NCI-H524 treated with DMSO at 0.1 percent for 48 hours (cell line): ENCODE measurements at regions not wholly inside any gene's neighbourhood (a gene's known extent, or its start where the extent isn't known, plus 50 kb on each side); places are given as distances from the start of the nearest gene placed in this dataset.
"Not testable (repeated sequence)": the region's sequence is repeated elsewhere in the genome, so short reads cannot be mapped to it uniquely, and the experiment has no call there.

Experiments
- DNase-seq: peaks from one replicate; lab custom pipeline; 2025; lab: John Stamatoyannopoulos, UW

DNA sequence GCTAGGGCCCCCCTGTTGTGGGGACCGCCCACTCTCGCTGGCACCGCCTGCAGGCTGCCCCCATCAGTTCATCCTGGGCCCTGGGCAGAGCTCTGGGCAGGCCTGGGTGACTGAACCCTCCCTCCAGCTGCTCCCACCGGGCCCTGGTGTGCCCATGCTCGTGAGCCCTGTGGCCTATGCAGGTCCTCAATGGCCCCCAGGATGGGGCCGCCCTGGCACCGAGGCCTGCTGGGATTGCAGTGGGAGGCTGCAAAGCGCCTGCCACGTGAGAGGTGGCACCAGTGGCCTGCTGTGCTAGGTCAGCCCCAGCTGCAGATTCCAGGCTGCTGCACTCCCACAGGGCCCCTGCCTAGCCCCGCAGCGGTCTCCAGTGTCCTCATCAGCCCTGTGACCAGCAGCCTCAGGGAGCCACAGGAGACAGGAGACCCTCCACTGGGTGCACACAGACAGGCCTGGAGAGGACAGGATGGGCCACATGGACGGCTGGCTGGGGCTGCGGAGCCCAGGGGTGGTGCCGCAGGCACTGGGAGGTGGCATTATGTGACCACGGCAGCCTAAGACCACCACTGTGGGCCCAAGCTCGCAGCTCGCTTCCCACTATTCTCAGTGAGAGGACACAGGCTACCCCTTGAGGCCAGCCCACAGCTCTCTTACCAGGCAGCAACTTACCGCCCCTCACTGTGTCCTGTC lies 199.4 kb downstream of the BCR start:
- DNase-seq: not testable (repeated sequence)

DNA sequence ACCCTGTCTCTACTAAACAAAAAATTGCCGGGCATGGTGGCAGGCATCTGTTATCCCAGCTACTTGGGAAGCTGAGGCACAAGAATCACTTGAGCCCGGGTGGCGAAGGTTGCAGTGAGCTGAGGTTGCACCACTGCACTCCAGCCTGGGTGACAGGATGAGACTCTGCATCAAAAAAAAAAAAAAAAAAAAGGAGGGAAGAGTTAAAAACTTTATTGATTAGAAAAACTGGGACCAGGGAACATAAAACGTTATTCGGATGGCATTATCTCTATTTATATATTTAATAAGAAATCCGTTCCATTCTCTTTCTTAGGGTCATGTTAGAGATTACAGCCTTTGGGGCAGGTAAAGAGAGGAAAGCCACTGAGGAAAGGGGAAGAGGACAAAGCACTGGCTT lies 197.5 kb downstream of the BCR start:
- no peak for DNase-seq

DNA sequence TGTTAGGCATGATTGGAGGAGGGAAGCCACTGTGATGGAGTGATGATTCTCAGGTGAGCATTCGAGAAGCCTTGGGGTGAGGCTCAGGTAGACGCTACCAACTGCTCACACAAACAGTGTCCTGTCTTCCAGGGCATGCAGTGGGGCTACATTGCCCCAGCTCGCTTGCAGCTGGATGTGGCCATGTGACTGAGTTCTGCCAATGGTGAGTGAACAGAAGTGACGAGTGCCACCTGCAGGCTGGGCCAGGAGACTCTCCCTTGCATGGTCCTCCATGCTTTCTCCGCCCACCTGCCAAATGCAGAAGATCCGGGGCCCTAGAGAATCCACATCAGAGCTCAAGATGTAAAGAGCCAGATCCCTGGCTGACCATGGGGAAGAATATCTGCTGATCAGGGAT lies 195.9 kb downstream of the BCR start:
- no peak for DNase-seq

DNA sequence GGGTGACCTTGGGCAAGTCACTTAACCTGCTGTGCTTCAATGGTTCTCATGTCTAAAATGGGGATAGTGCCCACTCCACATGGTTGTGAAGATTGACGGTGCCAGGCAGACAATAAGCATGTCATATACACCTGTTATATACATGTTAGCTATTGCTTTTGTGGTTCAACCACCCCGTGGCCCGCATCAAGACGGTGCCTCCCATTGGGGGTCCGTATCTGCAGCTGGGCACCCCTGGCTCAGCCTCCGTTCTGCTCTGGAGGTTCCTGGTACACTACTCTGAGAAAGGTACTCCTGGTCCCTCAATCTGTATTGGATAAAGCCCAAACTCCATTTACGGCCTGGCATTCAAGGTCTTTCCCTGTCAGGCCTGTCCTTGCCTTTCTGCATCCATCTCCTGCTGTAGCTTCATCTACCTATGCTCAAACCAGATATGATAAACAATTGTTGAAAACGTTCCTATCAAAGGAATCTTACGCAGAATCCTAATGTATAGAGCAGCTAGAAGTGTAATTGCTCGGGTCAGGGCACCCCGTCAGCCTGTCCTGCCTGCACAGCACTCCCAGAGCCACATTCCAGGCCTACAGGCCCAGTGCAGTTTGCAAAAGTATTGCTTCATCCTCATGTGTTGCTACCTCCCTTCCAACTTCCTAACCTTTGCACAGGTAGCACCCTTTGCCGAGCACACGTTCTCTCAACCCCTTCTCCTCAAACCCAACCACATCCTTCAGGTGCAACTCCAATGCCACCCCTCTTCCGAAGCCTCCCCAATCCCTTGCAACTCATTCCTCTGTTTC lies 194.9 kb downstream of the BCR start:
- no peak for DNase-seq

DNA sequence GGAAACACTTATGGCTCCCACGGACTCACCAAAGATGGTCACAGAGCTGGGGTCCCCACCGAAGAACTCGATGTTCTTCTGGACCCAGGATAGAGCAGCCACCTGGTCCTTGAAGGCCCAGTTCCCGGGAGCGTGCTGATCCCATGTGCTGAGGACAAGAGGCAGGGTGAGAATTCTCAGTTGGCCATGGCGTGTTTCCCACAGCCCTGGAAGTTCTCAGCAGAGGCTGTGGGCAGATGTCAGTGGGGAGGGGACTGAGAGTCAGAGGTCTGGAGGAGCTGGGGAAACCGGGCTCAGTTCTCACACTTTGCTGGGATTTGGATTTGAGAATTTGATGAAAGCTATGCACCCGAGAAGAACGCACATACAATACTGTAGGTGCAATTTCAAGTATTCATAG lies 193.3 kb downstream of the BCR start:
- DNase-seq: no peak

DNA sequence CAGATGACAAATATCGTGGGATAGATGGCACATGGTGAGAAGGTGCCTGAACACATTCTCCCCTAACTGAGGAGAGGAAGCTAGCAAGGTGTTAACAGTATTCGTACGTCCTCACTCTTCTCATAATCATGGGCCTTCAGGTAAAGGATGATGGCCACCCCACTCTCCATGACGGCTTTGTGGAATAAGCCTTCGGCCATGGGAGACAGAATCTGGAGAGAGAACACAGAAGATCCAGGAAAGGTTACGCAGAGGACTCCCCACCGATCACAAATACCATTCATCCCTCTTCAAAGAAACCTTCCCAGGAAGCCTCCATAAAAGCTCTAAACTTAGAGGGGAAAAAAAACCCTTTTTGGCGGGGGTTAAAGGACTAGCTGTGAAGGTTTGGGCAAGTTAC lies 189.9 kb downstream of the BCR start:
- no peak for DNase-seq

DNA sequence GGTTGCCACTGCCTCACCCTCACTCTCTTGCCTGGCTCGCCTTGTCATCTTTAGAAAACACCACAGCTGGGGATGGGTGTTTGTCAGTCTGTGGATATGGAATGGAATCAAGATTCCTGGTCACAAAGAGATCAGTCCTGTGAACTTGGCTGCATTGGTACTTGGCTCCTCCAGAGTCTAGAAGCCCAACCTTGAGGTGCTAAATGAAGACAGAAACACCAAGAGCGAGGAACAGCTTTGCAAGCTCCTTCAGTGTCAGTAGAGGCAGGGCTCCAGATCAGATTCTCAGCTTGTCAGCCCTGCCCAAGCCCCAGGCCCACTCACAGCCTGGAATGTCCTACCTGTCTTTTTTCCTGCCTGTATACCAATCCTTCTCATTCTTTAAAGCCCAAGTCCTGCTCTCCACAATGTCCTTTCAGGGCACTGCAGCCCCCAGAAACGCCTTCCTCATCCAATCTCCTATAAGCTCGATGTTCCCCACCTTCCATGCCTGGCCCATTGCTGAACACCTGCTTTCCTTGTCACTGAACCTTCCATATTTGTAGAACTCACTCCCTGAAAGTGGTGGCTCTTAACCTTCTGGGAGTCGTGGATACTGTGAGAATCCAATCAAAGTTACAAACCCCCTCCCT lies 188.9 kb downstream of the BCR start:
- DNase-seq: no peak
